ENCODE measurements at regions not wholly inside any gene's neighbourhood (a gene's known extent, or its start where the extent isn't known, plus 50 kb on each side); places are given as distances from the start of the nearest gene placed in this dataset.

- DNase-seq (ENCODE audit: low spot score) (no peak), ATAC-seq (ENCODE audit: insufficient number of reproducible peaks, low FRiP score, low read depth) (no peak)
- no peak for TF ChIP-seq CTCF (IDR thresholded peaks at IDR 0.05)
- Histone ChIP-seq H3K4me1 (ENCODE audit: control insufficient read depth in 1 of 2, low read depth in 2 of 2) (no peaks in the 10 kb centered on the region), H3K4me3 (no peak overlapping the region), H3K27ac (no peak overlapping the region), H3K27me3 (replicated peaks; ENCODE audit: insufficient read depth) (no peaks in the 10 kb centered on the region), H3K36me3 (no peaks in the 10 kb centered on the region), H3K9me3 (no peaks in the 10 kb centered on the region)
Observed at GRCh38 chr12:25322351-25322750, 71.6 kb upstream of the KRAS start.

GRCh38 chr12:25321772-25322171 lies 71.0 kb upstream of the KRAS start:
- no peak for TF ChIP-seq CTCF (IDR thresholded peaks at IDR 0.05)
- Histone ChIP-seq H3K36me3 (no peaks in the 10 kb centered on the region), H3K9me3 (no peaks in the 10 kb centered on the region)

DNA sequence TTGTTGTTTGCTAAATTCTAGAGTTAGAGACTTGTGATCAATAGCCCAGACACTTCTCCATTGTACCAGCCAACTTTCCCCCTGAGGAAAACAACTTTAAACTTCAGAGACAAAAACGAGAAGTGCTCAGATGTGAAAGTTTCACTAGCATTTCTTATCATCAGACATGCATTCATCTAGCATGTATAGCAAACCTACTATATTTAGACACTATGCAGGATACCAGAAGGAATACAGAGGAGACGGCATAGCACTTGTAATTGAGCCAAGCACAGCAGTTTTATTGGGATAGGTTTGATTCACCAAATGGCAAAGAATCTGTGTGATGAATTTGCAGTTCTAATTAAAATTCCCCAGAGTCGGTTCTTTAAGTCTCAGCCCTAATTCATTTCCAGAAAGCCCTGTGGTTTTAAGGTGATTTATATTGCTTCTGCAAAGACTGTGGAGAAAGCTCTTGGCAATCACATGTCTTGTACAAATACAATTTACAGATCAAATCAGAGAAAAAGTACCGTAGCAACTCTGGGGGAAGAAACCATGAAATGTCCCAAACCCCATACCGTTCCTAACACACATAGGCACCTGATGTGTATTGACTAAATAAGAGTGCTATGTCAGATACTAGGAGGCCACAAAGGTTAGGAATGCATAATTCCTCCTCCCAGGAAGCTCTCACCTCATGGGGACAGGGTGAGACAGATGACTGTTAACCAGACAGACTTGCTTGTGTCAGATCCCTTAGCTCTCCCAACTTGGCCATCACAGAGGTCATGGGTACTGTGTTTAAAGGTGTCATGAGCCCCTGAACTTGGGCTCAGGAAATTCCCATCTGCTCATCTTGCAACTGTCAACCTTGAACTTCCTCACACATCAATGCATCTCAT lies 69.6 kb upstream of the KRAS start:
- Histone ChIP-seq H3K9me3 (no peaks in the 10 kb centered on the region), H3K27ac (no peak overlapping the region), H3K4me1 (ENCODE audit: control insufficient read depth in 1 of 2, low read depth in 2 of 2) (no peaks in the 10 kb centered on the region), H3K27me3 (replicated peaks; ENCODE audit: insufficient read depth) (no peaks in the 10 kb centered on the region), H3K36me3 (no peaks in the 10 kb centered on the region), H3K4me3 (no peak overlapping the region)
- no peak for TF ChIP-seq CTCF (IDR thresholded peaks at IDR 0.05)
- ATAC-seq (ENCODE audit: insufficient number of reproducible peaks, low FRiP score, low read depth), result no peak
- DNase-seq (ENCODE audit: low spot score), result no peak

More at GRCh38 chr12:25321772-25322171, 71.0 kb upstream of the KRAS start:
- ATAC-seq (ENCODE audit: insufficient number of reproducible peaks, low FRiP score, low read depth) (no peak), DNase-seq (ENCODE audit: low spot score) (no peak)
- no peak overlapping the region for H3K27ac ChIP-seq
- H3K4me3 ChIP-seq, result no peak overlapping the region
- no peaks in the 10 kb centered on the region for H3K27me3 ChIP-seq (replicated peaks; ENCODE audit: insufficient read depth)
- no peaks in the 10 kb centered on the region for H3K4me1 ChIP-seq (ENCODE audit: control insufficient read depth in 1 of 2, low read depth in 2 of 2)

- no peaks in the 10 kb centered on the region for H3K27me3 ChIP-seq (replicated peaks; ENCODE audit: insufficient read depth)
Observed at GRCh38 chr12:25319233-25319984, 68.7 kb upstream of the KRAS start.

More at GRCh38 chr12:25319233-25319984, 68.7 kb upstream of the KRAS start:
- DNase-seq (ENCODE audit: low spot score) (no peak), ATAC-seq (ENCODE audit: insufficient number of reproducible peaks, low FRiP score, low read depth) (no peak)
- no peaks in the 10 kb centered on the region for H3K4me1 ChIP-seq (ENCODE audit: control insufficient read depth in 1 of 2, low read depth in 2 of 2)
- no peaks in the 10 kb centered on the region for H3K9me3 ChIP-seq
- H3K36me3 ChIP-seq, result no peaks in the 10 kb centered on the region
- no peak overlapping the region for H3K4me3 ChIP-seq
- no peak overlapping the region for H3K27ac ChIP-seq
- no peak for TF ChIP-seq CTCF (IDR thresholded peaks at IDR 0.05)
